HG03565 (cell line): ENCODE measurements at regions not wholly inside any gene's neighbourhood (a gene's known extent, or its start where the extent isn't known, plus 50 kb on each side); places are given as distances from the start of the nearest gene placed in this dataset.
"Not testable (repeated sequence)": the region's sequence is repeated elsewhere in the genome, so short reads cannot be mapped to it uniquely, and the experiment has no call there.

Experiments
- ATAC-seq: cut with Tn5 transposase; IDR thresholded peaks from one replicate; pipeline ENCODE4 v1.9.1; 2021; ENCODE audit warnings: mild to moderate bottlenecking, moderate library complexity; ENCODE audit not compliant: unreplicated experiment

- ATAC-seq = not testable (repeated sequence)
Observed at GRCh38 chr2:87452193-87452592, 295.7 kb upstream of the PLGLB2 start.

DNA sequence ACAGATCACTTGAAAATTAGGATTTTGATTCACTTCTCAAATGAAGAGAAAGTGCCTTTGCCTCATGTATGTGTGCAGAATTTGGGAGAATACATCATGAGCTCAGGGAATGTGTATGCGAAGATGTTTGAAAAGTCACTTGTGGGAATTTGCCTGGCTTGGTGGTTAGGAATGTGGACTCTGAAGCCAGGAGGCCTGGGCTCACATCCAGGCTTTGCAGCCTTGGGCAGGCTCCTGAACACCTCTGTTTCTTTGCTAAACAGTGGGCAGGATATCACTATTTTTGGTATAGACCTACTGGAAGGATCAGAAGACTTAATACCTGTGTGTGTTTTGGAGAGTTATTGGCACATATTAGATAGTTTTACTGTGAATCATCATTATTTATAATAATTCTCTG is 295.0 kb upstream of the PLGLB2 start:
- ATAC-seq = not testable (repeated sequence)

DNA sequence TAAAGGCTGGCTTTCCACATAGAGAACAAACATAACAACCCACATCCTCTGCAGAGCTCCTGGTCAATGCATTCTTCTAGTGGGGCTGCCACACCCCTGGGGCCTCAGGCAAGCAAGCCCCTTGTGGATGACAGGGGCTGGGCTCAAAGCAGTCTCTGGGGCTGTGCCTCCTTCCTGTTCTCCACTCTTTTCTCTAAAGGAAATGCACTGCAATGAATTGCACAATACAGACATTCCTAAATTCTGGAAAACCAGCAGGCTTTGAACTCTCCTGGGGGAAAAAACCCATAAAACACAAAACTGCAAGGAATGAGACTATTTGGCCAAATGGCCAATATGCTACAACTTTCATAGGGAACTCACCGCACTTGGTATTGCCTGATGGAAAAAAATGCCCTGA is 293.9 kb upstream of the PLGLB2 start:
- not testable (repeated sequence) for ATAC-seq

DNA sequence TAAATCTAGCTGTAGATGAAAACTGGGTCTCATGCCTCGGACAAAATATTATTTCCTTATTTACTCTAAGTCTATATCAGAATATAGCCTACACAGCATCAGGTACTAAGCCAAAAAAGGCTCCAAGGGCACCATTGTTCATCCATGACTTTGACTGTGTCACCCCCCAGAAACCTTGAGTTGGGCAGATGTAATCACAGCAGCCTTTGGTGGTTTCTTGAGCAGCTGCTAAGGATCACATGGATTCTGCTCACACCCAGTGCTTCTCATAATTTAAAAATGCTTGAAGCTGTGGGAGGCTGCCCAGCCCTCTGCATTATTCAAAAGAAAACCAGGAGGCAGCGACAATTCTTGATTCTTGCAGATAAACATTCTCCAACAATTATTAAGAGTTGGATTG is 293.5 kb upstream of the PLGLB2 start:
- not testable (repeated sequence) for ATAC-seq

GRCh38 chr2:87455209-87455853 is 292.6 kb upstream of the PLGLB2 start:
- ATAC-seq = peak; percentile 60

- not testable (repeated sequence) for ATAC-seq
Observed at GRCh38 chr2:87455854-87456249, 292.0 kb upstream of the PLGLB2 start.

- ATAC-seq = peak; percentile 59
Observed at GRCh38 chr2:87456477-87457128, 291.3 kb upstream of the PLGLB2 start.

DNA sequence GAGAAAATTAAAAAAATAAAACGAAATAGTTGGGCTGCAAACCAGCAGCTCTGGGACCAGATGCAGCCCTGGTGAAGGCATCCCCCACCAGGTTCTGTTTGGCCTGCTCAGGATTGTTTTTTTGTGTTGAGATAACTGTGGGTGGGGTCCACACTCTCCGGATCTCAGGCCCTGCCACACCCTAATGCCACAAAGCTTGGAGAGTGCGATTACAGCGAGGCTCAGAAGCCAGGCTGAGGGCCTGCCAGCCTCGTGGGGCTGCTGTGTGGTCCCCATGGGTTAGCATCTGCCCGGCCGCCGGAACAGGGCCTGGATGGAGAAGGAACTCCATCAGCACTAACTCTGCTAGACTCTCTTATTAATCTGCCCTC is 290.8 kb upstream of the PLGLB2 start:
- ATAC-seq = not testable (repeated sequence)

- ATAC-seq = not testable (repeated sequence)
Observed at GRCh38 chr2:87458938-87459337, 288.9 kb upstream of the PLGLB2 start.

GRCh38 chr2:87460104-87460503 is 287.8 kb upstream of the PLGLB2 start:
- ATAC-seq = not testable (repeated sequence)

DNA sequence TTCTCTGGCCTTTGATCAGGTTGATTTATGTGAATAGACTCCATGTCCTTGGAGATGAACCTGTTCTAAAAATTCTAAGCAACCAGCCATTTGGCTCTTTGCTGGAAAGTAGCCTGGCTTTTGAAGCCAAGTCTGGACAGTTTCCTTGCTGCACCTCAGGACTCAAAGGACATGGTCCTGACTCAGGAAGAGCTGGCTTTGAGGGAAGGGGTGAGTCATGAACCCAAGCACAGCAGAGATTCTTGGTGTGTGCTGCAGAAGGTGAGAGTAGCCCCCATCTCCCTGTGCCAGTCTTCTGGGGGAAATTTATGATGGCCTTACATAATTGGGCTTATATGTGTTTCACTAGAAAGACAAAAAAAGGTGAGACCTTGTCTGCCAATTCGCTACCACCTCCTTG is 287.2 kb upstream of the PLGLB2 start:
- ATAC-seq = not testable (repeated sequence)

GRCh38 chr2:87461671-87462070 is 286.2 kb upstream of the PLGLB2 start:
- not testable (repeated sequence) for ATAC-seq

GRCh38 chr2:87464219-87464618 is 283.7 kb upstream of the PLGLB2 start:
- not testable (repeated sequence) for ATAC-seq

DNA sequence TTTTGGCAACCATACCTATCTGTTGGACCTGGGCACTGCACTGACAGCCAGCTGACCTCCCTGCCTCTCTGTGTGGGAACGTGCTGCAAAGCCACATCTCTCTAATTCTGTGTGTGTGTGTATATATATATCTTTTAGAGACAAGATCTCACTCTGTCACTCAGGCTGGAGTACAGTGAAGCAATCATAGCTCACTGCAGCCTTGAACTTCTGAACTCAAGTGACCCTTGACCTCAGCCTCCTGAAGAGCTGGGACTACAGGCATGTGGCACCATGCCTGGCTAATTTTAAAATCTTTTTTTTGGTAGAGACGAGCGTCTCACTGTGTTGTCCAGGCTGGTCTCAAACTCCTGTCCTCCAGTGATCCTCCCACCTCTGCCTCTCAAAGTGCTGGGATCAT is 282.2 kb upstream of the PLGLB2 start:
- ATAC-seq = not testable (repeated sequence)

DNA sequence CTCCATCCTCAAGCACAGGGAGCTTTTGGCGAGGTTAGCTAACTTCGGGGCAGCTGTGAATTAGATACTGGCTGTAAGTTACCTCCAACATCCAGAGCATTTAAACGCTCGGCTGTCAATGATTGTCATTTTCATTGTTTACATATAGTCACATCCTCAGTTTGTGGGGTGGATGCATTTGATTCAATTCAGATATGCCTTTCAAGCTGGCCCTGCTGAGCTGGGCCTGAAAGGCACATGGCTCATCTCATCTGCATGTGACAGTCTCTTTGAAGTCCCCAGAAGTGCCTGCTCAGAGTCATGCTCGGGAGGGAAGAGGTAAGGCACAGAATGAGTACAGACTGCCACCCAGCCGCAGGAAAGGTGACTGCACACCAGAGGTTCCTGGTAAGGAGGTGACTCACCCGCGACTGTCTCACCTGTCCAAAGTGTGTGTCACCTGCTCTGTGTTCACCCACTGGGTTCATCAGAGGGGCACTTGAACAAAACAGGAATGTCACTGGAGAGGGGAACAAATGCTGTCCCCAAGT is 281.2 kb upstream of the PLGLB2 start:
- ATAC-seq = peak; percentile 67

GRCh38 chr2:87468429-87468981 is 279.4 kb upstream of the PLGLB2 start:
- ATAC-seq = not testable (repeated sequence)

DNA sequence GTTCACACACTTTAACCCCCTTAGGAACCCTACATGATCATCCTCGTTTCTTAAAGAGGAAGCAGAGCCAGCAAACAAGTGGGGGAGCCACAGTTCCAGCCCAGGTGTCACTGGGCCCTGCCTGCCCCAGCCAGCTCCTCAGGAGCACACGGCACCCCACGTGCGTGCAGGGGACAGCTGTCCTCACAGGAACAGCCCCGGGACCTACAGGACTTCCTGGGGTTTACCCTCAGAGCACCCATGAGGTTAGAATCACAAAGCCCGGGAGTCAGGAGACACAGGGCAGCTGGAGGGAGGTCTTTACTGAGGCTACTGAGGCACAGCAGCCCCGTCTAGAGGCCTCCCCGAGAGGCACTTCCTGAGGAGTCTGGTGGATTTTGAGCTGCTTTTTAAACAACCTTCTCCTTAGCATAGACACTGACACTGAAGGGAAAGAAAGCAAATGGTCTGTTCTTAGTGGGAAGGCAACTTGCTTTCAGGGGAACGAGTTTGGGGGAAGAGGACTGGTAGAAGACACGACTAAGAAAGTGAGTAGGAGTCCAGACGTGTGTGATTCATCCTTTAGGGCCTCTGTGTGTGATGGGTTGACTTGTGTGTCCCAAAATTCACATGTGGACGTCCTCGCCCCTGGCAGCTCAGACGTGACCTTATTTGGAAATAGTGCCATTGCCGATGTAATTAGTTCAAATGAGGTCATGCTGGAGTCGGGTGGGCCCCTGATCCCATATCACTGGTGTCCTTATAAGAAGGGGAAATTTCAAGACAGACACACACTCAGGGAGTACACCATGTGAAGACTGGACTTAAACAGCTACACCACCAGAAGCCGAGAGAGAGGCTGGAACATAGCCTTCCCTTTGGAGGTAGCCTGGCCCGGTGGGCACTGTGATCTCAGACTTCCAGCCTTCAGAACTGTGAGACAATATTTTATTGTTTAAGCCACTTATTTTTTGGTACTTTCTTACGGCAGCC is 278.4 kb upstream of the PLGLB2 start:
- not testable (repeated sequence) for ATAC-seq

- ATAC-seq = not testable (repeated sequence)
Observed at GRCh38 chr2:87470381-87471380, 277.2 kb upstream of the PLGLB2 start.

- not testable (repeated sequence) for ATAC-seq
Observed at GRCh38 chr2:87471478-87471877, 276.4 kb upstream of the PLGLB2 start.
